A673 (cell line): ENCODE measurements at regions not wholly inside any gene's neighbourhood (a gene's known extent, or its start where the extent isn't known, plus 50 kb on each side); places are given as distances from the start of the nearest gene placed in this dataset.
A peak's percentile ranks its signal among the peaks of the same experiment; 100 is the strongest.

Experiments
- BruUV-seq: library from RNA; stranded (reverse); fragments of 400-500 nt; replicated peaks from 2 replicates; lab custom pipeline; 2021; lab: Mats Ljungman, UMichigan
- CTCF ChIA-PET: fragments of 300-600 bp; sonication (Branson Sonifier 250); formaldehyde crosslinking; loops from one replicate; lab custom pipeline; 2022; ENCODE audit warnings: antibody characterized with exemption; lab: Charles Lee
- POLR2A ChIA-PET: fragments of 300-600 bp; sonication (Branson Sonifier 250); formaldehyde crosslinking; loops from one replicate; lab custom pipeline; 2022; ENCODE audit warnings: antibody characterized with exemption; ENCODE audit not compliant: low non-redundant PET; lab: Charles Lee
- DNase-seq: peaks from one replicate; pipeline ENCODE4 v3.0.0-alpha.2; 2015; ENCODE audit warnings: low spot score
- H3K27ac ChIP-seq: fragments of 200-600 bp; sonication (generic); 2 replicates; pipeline ENCODE4 v1.5.1; 2016; ENCODE audit warnings: mixed run types, low read depth, mild to moderate bottlenecking, mixed read lengths, antibody characterized with exemption, low read length; ENCODE audit not compliant: poor library complexity, severe bottlenecking
- H3K27me3 ChIP-seq: fragments of 200-600 bp; sonication (generic); replicated peaks from 2 replicates; pipeline ENCODE4 v1.6.1; 2017; ENCODE audit warnings: mixed run types, low read depth, mild to moderate bottlenecking, mixed read lengths, antibody characterized with exemption, low read length; ENCODE audit not compliant: insufficient read depth, poor library complexity
- H3K36me3 ChIP-seq: fragments of 200-600 bp; sonication (generic); 2 replicates; pipeline ENCODE4 v1.6.1; 2016; ENCODE audit warnings: mixed run types, mild to moderate bottlenecking, mixed read lengths, antibody characterized with exemption, low read length; ENCODE audit not compliant: insufficient read depth, poor library complexity, severe bottlenecking
- H3K4me1 ChIP-seq: fragments of 200-600 bp; sonication (generic); 2 replicates; pipeline ENCODE4 v1.6.1; 2017; ENCODE audit warnings: mixed run types, mild to moderate bottlenecking, mixed read lengths, antibody characterized with exemption, low read length; ENCODE audit not compliant: insufficient read depth, poor library complexity, severe bottlenecking
- H3K4me3 ChIP-seq: fragments of 200-600 bp; sonication (generic); 2 replicates; pipeline ENCODE4 v1.5.1; 2016; ENCODE audit warnings: low read depth, mixed run types, mild to moderate bottlenecking, mixed read lengths, low read length; ENCODE audit not compliant: poor library complexity, severe bottlenecking
- H3K9me3 ChIP-seq: fragments of 200-600 bp; sonication (generic); 2 replicates; pipeline ENCODE4 v1.6.1; 2016; ENCODE audit warnings: mixed run types, low read depth, mild to moderate bottlenecking, mixed read lengths, antibody characterized with exemption, low read length; ENCODE audit not compliant: poor library complexity, severe bottlenecking
- EZH2 ChIP-seq: fragments of 200-600 bp; sonication (generic); IDR thresholded peaks from 2 replicates; pipeline ENCODE4 v1.6.1; 2017; ENCODE audit warnings: borderline replicate concordance, low read depth, mild to moderate bottlenecking, mixed read lengths, antibody characterized with exemption, low read length; ENCODE audit not compliant: poor library complexity, severe bottlenecking
- intact Hi-C: fragments of 100-400 bp; cut with micrococcal nuclease; formaldehyde crosslinking; loops from one replicate; pipeline ENCODE4 v1.10.0; 2022; ENCODE audit not compliant: unreplicated experiment
- TF ChIP-seq, protein P1 (sequence below): fragments of 300-800, 200-600 bp; sonication (generic); conservative IDR thresholded peaks from 2 replicates; pipeline ENCODE4 v1.5.1; 2017; ENCODE audit warnings: low read depth, mild to moderate bottlenecking, antibody characterized with exemption, low read length, moderate library complexity, mixed read lengths

DNA sequence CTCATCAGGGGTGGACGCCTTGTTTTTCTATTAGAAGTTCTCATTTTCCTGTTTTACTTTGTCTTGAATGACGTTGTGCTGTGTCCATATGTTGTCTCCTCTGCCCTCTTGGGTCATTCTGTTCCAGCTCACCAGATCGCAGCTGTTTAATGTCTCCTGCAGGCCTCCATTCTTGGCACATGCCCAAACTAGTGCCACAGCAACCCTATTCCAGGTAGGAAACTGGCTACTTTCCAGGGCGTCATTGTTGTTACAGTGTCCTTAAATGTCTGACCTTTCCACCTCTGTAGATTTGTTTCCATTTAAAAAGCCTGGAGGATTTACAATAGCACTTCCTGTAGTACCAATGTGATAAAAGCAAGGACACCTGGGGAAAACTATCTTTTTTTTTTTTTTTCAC is 500.7 kb downstream of the METTL4 start:
- H3K4me3 ChIP-seq: no peak overlapping the region
- ChIA-PET CTCF (no interaction called here), POLR2A (no interaction called here)
- BruUV-seq: no TSS peak
- intact Hi-C loops: no loop called here
- no peaks in the 10 kb centered on the region for H3K27me3 ChIP-seq
- H3K36me3 ChIP-seq: no peaks in the 10 kb centered on the region
- TF ChIP-seq, protein P1, sequence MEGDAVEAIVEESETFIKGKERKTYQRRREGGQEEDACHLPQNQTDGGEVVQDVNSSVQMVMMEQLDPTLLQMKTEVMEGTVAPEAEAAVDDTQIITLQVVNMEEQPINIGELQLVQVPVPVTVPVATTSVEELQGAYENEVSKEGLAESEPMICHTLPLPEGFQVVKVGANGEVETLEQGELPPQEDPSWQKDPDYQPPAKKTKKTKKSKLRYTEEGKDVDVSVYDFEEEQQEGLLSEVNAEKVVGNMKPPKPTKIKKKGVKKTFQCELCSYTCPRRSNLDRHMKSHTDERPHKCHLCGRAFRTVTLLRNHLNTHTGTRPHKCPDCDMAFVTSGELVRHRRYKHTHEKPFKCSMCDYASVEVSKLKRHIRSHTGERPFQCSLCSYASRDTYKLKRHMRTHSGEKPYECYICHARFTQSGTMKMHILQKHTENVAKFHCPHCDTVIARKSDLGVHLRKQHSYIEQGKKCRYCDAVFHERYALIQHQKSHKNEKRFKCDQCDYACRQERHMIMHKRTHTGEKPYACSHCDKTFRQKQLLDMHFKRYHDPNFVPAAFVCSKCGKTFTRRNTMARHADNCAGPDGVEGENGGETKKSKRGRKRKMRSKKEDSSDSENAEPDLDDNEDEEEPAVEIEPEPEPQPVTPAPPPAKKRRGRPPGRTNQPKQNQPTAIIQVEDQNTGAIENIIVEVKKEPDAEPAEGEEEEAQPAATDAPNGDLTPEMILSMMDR: no peak
- no peak for TF ChIP-seq EZH2
- H3K9me3 ChIP-seq: no peaks in the 10 kb centered on the region
- H3K27ac ChIP-seq: no peak overlapping the region
- DNase-seq: no peak
- H3K4me1 ChIP-seq: no peaks in the 10 kb centered on the region

DNA sequence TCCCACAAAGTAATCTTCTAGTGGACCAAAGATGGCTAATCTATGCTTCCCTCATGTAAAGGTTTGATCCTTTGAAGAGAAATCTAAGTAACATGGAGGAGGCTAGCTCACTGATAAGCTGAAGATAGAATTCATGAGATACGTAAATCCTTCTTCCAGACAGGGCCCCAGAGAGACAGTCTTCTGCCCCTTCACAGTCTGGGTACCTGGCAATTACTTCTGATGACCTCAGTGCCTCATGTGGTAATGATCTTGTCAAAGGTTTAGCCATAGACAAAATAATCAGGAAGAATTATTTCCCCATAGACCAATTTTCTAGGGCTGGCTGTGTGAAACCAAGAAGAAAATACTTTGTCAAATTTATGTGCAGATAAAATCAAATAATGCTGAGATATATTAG is 495.8 kb downstream of the METTL4 start:
- ChIA-PET POLR2A (no interaction called here), CTCF (no interaction called here)

DNA sequence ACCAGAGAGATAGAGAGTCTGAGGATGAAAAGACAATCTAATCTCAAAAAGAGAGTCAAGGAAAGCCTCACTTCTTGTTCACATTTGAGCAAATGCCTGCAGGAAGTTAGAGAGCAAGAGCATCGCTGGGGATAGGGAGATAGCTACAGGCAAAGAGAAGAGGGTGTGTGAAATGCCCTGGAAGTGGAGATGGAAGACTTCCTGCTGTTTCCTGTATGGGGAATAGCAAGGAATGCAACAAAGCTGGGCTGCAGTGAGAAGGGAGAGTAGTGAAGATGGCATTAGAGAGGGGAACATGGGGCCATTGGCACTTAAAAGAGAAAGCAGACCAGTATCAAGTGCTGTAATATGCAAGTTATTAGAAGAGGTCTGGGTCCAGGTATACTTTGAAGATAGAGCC is 488.6 kb downstream of the METTL4 start:
- ChIA-PET CTCF (no interaction called here), POLR2A (no interaction called here)
- intact Hi-C loops: no loop called here
- BruUV-seq: no TSS peak
- H3K27ac ChIP-seq: no peak overlapping the region
- peak; percentile 0 for DNase-seq
- no peaks in the 10 kb centered on the region for H3K4me1 ChIP-seq
- H3K36me3 ChIP-seq: no peaks in the 10 kb centered on the region
- TF ChIP-seq, protein P1: no peak
- TF ChIP-seq EZH2: no peak
- no peaks in the 10 kb centered on the region for H3K9me3 ChIP-seq
- H3K4me3 ChIP-seq: no peak overlapping the region
- peaks cover 11% of the 10 kb centered on the region for H3K27me3 ChIP-seq

More for the DNA sequence above, 495.8 kb downstream of the METTL4 start:
- H3K27me3 ChIP-seq: no peaks in the 10 kb centered on the region
- TF ChIP-seq EZH2: no peak
- TF ChIP-seq, protein P1: no peak
- no peaks in the 10 kb centered on the region for H3K36me3 ChIP-seq
- no peak overlapping the region for H3K27ac ChIP-seq
- intact Hi-C loops: no loop called here
- no peak for DNase-seq
- no peak overlapping the region for H3K4me3 ChIP-seq
- no TSS peak for BruUV-seq
- no peaks in the 10 kb centered on the region for H3K4me1 ChIP-seq
- no peaks in the 10 kb centered on the region for H3K9me3 ChIP-seq
